ENCODE measurements at regions not wholly inside any gene's neighbourhood (a gene's known extent, or its start where the extent isn't known, plus 50 kb on each side); places are given as distances from the start of the nearest gene placed in this dataset.

- no peak overlapping the region for H3K9ac ChIP-seq (ENCODE audit: low read length)
Measured at GRCh38 chr13:104773775-104774174, 1707.6 kb upstream of the SLC10A2 start.

GRCh38 chr13:104769545-104769944 lies 1703.3 kb upstream of the SLC10A2 start:
- TF ChIP-seq CTCF (IDR thresholded peaks at IDR 0.05; ENCODE audit: low read length) (no peak), EZH2 (IDR thresholded peaks at IDR 0.05; ENCODE audit: borderline replicate concordance, low read length) (no peak)

More at GRCh38 chr13:104773775-104774174, 1707.6 kb upstream of the SLC10A2 start:
- TF ChIP-seq EZH2 (IDR thresholded peaks at IDR 0.05; ENCODE audit: borderline replicate concordance, low read length) = no peak
- TF ChIP-seq CTCF (IDR thresholded peaks at IDR 0.05; ENCODE audit: low read length) = peak; percentile 80
- no peak overlapping the region for H3K4me2 ChIP-seq (ENCODE audit: low read length)
- H3K4me1 ChIP-seq (ENCODE audit: insufficient read depth, low read length, severe bottlenecking) = no peaks in the 10 kb centered on the region
- no peak overlapping the region for H3K27ac ChIP-seq (ENCODE audit: low read depth, low read length, poor library complexity, severe bottlenecking)
- H3K9me2 ChIP-seq (ENCODE audit: low read depth, low read length) = no peaks in the 10 kb centered on the region
- no peaks in the 10 kb centered on the region for H3K79me2 ChIP-seq (ENCODE audit: insufficient read depth, low read length)
- H3K36me3 ChIP-seq (ENCODE audit: insufficient read depth, low read length) = no peaks in the 10 kb centered on the region
- H3K4me3 ChIP-seq (ENCODE audit: low read depth, low read length, poor library complexity, severe bottlenecking) = no peak overlapping the region
- H3F3A ChIP-seq (ENCODE audit: insufficient read depth, low read length) = no peaks in the 10 kb centered on the region
- no peaks in the 10 kb centered on the region for H3K9me3 ChIP-seq (ENCODE audit: low read length)
- no peaks in the 10 kb centered on the region for H3K27me3 ChIP-seq (ENCODE audit: insufficient read depth, low read length)
- no peak overlapping the region for H2AFZ ChIP-seq (ENCODE audit: low read length)
- no peaks in the 10 kb centered on the region for H4K20me1 ChIP-seq (ENCODE audit: insufficient read depth, low read length)

GRCh38 chr13:104766319-104766718 lies 1700.1 kb upstream of the SLC10A2 start:
- Histone ChIP-seq H3K9me2 (ENCODE audit: low read depth, low read length) (no peaks in the 10 kb centered on the region), H3K27ac (ENCODE audit: low read depth, low read length, poor library complexity, severe bottlenecking) (no peak overlapping the region), H2AFZ (ENCODE audit: low read length) (no peak overlapping the region), H3K4me1 (ENCODE audit: insufficient read depth, low read length, severe bottlenecking) (no peaks in the 10 kb centered on the region), H3K79me2 (ENCODE audit: insufficient read depth, low read length) (no peaks in the 10 kb centered on the region), H3K9ac (ENCODE audit: low read length) (no peak overlapping the region), H3F3A (ENCODE audit: insufficient read depth, low read length) (no peaks in the 10 kb centered on the region), H3K36me3 (ENCODE audit: insufficient read depth, low read length) (no peaks in the 10 kb centered on the region), H4K20me1 (ENCODE audit: insufficient read depth, low read length) (no peaks in the 10 kb centered on the region), H3K27me3 (ENCODE audit: insufficient read depth, low read length) (no peaks in the 10 kb centered on the region), H3K4me2 (ENCODE audit: low read length) (no peak overlapping the region), H3K9me3 (ENCODE audit: low read length) (no peaks in the 10 kb centered on the region), H3K4me3 (ENCODE audit: low read depth, low read length, poor library complexity, severe bottlenecking) (no peak overlapping the region)
- TF ChIP-seq CTCF (IDR thresholded peaks at IDR 0.05; ENCODE audit: low read length) (no peak), EZH2 (IDR thresholded peaks at IDR 0.05; ENCODE audit: borderline replicate concordance, low read length) (no peak)

More at GRCh38 chr13:104769545-104769944, 1703.3 kb upstream of the SLC10A2 start:
- no peaks in the 10 kb centered on the region for H3K9me2 ChIP-seq (ENCODE audit: low read depth, low read length)
- no peaks in the 10 kb centered on the region for H4K20me1 ChIP-seq (ENCODE audit: insufficient read depth, low read length)
- H3K79me2 ChIP-seq (ENCODE audit: insufficient read depth, low read length) = no peaks in the 10 kb centered on the region
- no peak overlapping the region for H3K4me3 ChIP-seq (ENCODE audit: low read depth, low read length, poor library complexity, severe bottlenecking)
- H3K36me3 ChIP-seq (ENCODE audit: insufficient read depth, low read length) = no peaks in the 10 kb centered on the region
- no peaks in the 10 kb centered on the region for H3K9me3 ChIP-seq (ENCODE audit: low read length)
- no peaks in the 10 kb centered on the region for H3F3A ChIP-seq (ENCODE audit: insufficient read depth, low read length)
- H2AFZ ChIP-seq (ENCODE audit: low read length) = no peak overlapping the region
- no peak overlapping the region for H3K9ac ChIP-seq (ENCODE audit: low read length)
- no peak overlapping the region for H3K4me2 ChIP-seq (ENCODE audit: low read length)
- H3K27me3 ChIP-seq (ENCODE audit: insufficient read depth, low read length) = no peaks in the 10 kb centered on the region
- no peak overlapping the region for H3K27ac ChIP-seq (ENCODE audit: low read depth, low read length, poor library complexity, severe bottlenecking)
- H3K4me1 ChIP-seq (ENCODE audit: insufficient read depth, low read length, severe bottlenecking) = no peaks in the 10 kb centered on the region
